ENCODE measurements at regions not wholly inside any gene's neighbourhood (a gene's known extent, or its start where the extent isn't known, plus 50 kb on each side); places are given as distances from the start of the nearest gene placed in this dataset.
"Not testable (repeated sequence)": the region's sequence is repeated elsewhere in the genome, so short reads cannot be mapped to it uniquely, and the experiment has no call there.

DNA sequence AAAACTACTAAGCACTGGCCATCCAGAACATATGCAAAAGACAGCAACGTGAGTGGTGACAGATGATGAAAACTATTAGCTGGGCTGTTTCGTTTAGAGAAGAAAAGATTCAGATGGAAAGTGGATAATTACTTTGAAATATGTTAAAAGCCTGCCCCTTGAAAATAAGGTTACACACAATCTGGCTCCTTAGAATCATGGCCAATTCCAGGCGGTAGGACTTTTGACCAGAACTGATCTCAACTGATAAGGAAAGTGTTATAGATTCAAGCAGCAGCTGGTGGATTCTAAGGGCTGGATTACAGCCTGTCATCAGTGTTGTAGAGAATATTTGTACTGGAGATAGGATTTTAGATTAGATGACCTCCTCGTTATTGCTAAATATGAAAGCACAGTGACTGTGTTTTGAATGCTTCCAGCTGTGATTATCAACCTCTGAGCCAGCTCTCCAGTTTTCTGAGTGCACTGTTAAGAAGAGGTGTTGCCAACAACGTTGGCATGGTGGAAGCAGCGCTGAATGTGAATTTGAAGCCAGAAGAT, 75.1 kb downstream of the KBTBD2 start:
- H3K9me3 ChIP-seq; H3K36me3 ChIP-seq; H3K4me1 ChIP-seq; DNase-seq; H3K4me3 ChIP-seq; ATAC-seq (ENCODE audit: low FRiP score in 2 of 2); H3K27me3 ChIP-seq; H3K27ac ChIP-seq: not testable (repeated sequence)
- WGBS, 2 donors: 57 to 59% methylated on average over 6 of the region's 6 CpGs

DNA sequence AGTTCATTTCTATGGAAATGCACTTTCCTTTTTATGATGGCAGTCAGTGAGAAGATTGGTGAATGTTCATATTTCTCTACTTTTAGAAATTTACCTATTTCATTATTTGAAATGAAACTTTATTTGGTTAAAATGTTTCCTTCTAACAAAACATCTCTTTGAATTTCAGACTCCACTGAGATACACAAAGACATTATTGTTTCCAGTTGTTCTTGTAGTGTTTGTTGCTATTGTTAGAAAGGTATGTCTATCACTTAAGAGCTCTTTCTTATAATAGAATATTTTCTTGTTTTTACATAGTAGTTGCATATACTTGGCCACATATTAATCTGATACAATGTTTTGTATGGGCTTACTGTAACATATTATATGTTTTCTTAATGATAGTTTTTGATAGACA, 76.8 kb downstream of the KBTBD2 start:
- not testable (repeated sequence) for H3K36me3 ChIP-seq; ATAC-seq (ENCODE audit: low FRiP score in 2 of 2); H3K4me1 ChIP-seq; H3K9me3 ChIP-seq; H3K27me3 ChIP-seq; DNase-seq; H3K4me3 ChIP-seq; H3K27ac ChIP-seq

DNA sequence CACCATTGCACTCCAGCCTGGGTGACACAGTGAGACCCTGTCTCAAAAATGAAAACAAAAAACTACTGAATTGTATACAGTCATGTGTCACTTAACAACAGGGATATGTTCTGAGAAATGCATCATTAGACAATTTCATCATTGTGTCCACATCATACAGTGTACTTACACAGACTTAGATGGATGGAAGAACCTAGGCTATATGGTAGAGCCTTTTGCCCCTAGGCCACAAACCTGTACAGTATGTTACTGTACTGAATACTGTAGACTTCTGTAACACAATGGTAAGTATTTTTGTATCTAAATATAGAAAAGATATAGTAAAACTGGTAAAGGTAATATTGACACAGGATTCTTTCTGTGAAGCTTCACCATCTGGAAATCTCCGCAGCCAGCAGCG, 81.7 kb downstream of the KBTBD2 start:
- H3K27ac ChIP-seq: no peak overlapping the region
- ATAC-seq (ENCODE audit: low FRiP score in 2 of 2): no peak
- no peaks in the 10 kb centered on the region for H3K36me3 ChIP-seq
- WGBS, 2 donors: 100% methylated on average over 2 of the region's 2 CpGs
- no peak for TF ChIP-seq POLR2A (IDR thresholded peaks at IDR 0.05)
- no peak for TF ChIP-seq EP300 (IDR thresholded peaks at IDR 0.05)
- TF ChIP-seq, protein P1, sequence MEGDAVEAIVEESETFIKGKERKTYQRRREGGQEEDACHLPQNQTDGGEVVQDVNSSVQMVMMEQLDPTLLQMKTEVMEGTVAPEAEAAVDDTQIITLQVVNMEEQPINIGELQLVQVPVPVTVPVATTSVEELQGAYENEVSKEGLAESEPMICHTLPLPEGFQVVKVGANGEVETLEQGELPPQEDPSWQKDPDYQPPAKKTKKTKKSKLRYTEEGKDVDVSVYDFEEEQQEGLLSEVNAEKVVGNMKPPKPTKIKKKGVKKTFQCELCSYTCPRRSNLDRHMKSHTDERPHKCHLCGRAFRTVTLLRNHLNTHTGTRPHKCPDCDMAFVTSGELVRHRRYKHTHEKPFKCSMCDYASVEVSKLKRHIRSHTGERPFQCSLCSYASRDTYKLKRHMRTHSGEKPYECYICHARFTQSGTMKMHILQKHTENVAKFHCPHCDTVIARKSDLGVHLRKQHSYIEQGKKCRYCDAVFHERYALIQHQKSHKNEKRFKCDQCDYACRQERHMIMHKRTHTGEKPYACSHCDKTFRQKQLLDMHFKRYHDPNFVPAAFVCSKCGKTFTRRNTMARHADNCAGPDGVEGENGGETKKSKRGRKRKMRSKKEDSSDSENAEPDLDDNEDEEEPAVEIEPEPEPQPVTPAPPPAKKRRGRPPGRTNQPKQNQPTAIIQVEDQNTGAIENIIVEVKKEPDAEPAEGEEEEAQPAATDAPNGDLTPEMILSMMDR (IDR thresholded peaks at IDR 0.05): no peak
- TF ChIP-seq POLR2AphosphoS5 (IDR thresholded peaks at IDR 0.05): no peak
- no peaks in the 10 kb centered on the region for H3K4me1 ChIP-seq
- no peaks in the 10 kb centered on the region for H3K27me3 ChIP-seq
- no peak for DNase-seq
- H3K4me3 ChIP-seq: no peak overlapping the region
- H3K9me3 ChIP-seq: no peaks in the 10 kb centered on the region

DNA sequence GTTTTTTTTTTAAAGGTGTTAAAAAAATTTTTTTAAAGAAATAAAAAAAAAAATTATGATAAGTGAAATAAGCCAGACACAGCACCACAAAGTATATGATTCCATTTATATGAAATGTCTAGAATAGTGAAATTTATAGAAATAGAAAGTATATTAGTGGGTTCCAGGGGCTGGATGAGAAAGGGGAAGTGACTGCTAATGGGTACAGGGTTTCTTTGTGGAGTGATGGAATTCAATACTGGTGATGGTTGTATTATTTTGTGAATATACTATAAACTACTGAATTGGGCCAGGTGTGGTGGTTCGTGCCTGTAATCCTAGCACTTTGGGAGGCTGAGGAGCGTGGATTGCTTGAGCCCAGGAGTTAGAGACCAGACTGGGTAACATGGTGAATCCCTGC, 82.2 kb downstream of the KBTBD2 start:
- H3K4me3 ChIP-seq: no peak overlapping the region
- no peaks in the 10 kb centered on the region for H3K36me3 ChIP-seq
- WGBS, 2 donors: 94 to 97% methylated on average over 2 of the region's 2 CpGs
- H3K27ac ChIP-seq: no peak overlapping the region
- H3K9me3 ChIP-seq: no peaks in the 10 kb centered on the region
- TF ChIP-seq POLR2A (IDR thresholded peaks at IDR 0.05) (no peak), POLR2AphosphoS5 (IDR thresholded peaks at IDR 0.05) (no peak), EP300 (IDR thresholded peaks at IDR 0.05) (no peak)
- TF ChIP-seq, protein P1 (IDR thresholded peaks at IDR 0.05): no peak
- ATAC-seq (ENCODE audit: low FRiP score in 2 of 2) (no peak), DNase-seq (no peak)
- no peaks in the 10 kb centered on the region for H3K27me3 ChIP-seq
- no peaks in the 10 kb centered on the region for H3K4me1 ChIP-seq

DNA sequence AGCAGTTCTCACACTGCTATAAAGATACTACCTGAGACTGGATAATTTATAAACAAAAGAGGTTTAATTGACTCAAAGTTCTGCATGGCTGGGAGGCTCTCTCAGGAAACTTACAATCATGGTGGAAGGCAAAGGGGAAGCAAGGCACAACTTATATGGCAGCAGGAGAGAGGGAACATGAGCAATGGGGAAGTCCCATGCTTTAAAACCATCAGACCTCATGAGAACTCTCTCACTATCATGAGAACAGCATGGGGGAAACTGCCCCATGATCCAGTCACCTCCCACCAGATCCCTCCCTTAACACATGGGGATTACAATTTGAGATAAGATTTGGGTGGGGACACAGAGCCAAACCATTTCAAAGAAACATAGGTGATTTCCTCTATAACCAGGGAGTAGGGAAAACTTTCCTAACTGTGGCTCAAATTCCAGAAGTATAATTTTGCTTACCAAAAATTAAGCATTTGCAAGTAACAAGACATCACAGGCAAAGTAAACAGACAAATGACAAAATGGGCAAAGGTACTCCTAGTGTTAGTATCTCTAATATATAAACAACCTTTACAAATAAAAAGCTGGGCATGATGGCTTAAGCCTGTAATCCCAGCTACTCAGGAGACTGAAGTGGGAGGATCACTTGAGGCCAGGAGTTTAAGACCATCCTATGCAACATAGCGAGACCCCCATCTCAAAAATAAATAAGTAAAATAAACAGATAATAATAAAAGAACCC, 88.0 kb downstream of the KBTBD2 start:
- no peak for TF ChIP-seq POLR2AphosphoS5 (IDR thresholded peaks at IDR 0.05)
- TF ChIP-seq EP300 (IDR thresholded peaks at IDR 0.05): no peak
- TF ChIP-seq POLR2A (IDR thresholded peaks at IDR 0.05): no peak
- TF ChIP-seq, protein P1 (IDR thresholded peaks at IDR 0.05): no peak
- Histone ChIP-seq H3K27me3 (no peaks in the 10 kb centered on the region), H3K9me3 (peaks cover 0 to 11% (median 5%) of the 10 kb centered on the region in 4 donors), H3K4me1 (peaks cover 0 to 5% (median 0%) of the 10 kb centered on the region in 4 donors), H3K36me3 (no peaks in the 10 kb centered on the region), H3K27ac (no peak overlapping the region), H3K4me3 (no peak overlapping the region)
- no peak for ATAC-seq (ENCODE audit: low FRiP score in 2 of 2)
- no peak for DNase-seq
- 94 to 95% methylated on average over 1 of the region's 1 CpG for WGBS, 2 donors

DNA sequence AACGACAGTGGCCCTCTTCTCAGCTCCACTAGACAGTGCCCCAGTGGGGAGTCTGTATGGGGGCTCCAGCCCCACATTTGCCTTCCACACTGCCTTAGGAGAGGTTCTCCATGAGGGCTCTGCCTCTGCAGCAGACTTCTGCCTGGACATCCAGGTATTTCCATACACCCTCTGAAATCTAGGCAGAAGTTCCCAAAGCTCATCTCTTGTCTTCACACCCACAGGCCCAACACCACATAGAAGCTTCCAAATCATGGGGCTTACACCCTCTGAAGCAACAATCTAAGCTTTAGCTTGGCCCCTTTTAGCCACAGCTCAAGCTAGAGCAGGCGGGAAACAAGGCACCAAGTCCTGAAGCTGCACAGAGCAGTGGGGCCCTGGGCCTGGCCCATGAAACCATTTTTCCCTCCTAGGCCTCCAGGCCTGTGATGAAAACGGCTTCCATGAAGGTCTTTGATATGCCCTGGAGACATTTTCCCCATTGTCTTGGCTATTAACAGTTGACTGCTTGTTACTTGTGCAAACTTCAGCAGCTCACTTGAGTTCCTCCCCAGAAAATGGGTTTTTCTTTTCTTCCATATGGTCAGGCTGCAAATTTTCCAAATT, 89.2 kb downstream of the KBTBD2 start:
- ATAC-seq (ENCODE audit: low FRiP score in 2 of 2) (no peak), DNase-seq (no peak)
- Histone ChIP-seq H3K27me3 (no peaks in the 10 kb centered on the region), H3K9me3 (peaks cover 0 to 11% (median 5%) of the 10 kb centered on the region in 4 donors), H3K4me3 (no peak overlapping the region), H3K27ac (no peak overlapping the region), H3K36me3 (no peaks in the 10 kb centered on the region), H3K4me1 (peaks cover 0 to 5% (median 0%) of the 10 kb centered on the region in 4 donors)
- 90 to 97% methylated on average over 2 to 3 of the region's 3 CpGs for WGBS, 2 donors
- no peak for TF ChIP-seq EP300 (IDR thresholded peaks at IDR 0.05)
- TF ChIP-seq POLR2A (IDR thresholded peaks at IDR 0.05): no peak
- TF ChIP-seq POLR2AphosphoS5 (IDR thresholded peaks at IDR 0.05): no peak
- TF ChIP-seq, protein P1 (IDR thresholded peaks at IDR 0.05): no peak

DNA sequence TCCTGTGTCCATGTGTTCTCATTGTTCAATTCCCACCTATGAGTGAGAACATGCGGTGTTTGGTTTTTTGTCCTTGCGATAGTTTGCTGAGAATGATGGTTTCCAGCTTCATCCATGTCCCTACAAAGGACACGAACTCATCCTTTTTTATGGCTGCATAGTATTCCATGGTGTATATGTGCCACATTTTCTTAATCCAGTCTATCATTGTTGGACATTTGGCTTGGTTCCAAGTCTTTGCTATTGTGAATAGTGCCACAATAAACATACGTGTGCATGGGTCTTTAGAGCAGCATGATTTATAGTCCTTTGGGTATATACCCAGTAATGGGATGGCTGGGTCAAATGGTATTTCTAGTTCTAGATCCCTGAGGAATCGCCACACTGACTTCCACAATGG, 98.5 kb downstream of the KBTBD2 start:
- not testable (repeated sequence) for DNase-seq; H3K4me3 ChIP-seq; H3K9me3 ChIP-seq; H3K4me1 ChIP-seq; H3K36me3 ChIP-seq; H3K27me3 ChIP-seq; ATAC-seq (ENCODE audit: low FRiP score in 2 of 2); H3K27ac ChIP-seq
- 81 to 89% methylated on average over 2 to 4 of the region's 5 CpGs for WGBS, 2 donors

DNA sequence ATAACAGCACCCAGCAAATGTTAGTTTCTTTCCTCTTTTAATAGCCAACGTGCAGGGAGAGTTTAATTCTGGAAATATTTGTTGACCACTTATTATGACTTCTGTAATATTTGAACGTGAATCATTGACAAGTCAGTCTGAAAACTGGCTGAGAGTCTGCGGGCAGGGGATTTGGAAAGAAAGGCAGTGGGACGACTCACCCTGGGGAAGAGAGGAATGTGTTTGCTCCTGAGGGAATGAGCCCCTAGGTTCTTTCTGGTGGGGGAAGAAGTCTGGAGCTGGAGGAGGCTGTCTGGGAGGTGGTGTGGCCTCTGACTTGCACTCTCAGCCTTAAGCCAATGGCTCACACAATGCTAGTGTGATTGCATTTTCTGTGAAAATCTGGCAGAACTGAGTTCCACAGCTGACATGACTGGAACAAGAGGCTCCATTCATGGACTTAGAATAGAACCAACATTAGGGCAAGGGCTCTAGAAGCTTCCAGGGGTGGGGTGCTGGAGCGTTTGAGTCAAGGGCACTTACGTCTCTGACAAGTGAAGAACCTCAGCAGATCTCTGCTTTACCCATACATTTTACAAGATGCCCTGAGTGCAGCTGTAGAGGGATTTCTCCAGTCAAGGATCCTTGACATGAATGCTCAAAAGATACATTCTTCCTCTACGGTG, 100.7 kb downstream of the KBTBD2 start:
- H3K4me1 ChIP-seq; H3K36me3 ChIP-seq; DNase-seq; ATAC-seq (ENCODE audit: low FRiP score in 2 of 2); H3K27me3 ChIP-seq; H3K4me3 ChIP-seq; H3K27ac ChIP-seq; H3K9me3 ChIP-seq: not testable (repeated sequence)
- 51 to 65% methylated on average over 7 of the region's 7 CpGs for WGBS, 2 donors
